ENCODE measurements at regions not wholly inside any gene's neighbourhood (a gene's known extent, or its start where the extent isn't known, plus 50 kb on each side); places are given as distances from the start of the nearest gene placed in this dataset.

GRCh38 chr17:13084420-13084819 is 66.6 kb upstream of the ELAC2 start (continued):
- TF ChIP-seq, protein P1, sequence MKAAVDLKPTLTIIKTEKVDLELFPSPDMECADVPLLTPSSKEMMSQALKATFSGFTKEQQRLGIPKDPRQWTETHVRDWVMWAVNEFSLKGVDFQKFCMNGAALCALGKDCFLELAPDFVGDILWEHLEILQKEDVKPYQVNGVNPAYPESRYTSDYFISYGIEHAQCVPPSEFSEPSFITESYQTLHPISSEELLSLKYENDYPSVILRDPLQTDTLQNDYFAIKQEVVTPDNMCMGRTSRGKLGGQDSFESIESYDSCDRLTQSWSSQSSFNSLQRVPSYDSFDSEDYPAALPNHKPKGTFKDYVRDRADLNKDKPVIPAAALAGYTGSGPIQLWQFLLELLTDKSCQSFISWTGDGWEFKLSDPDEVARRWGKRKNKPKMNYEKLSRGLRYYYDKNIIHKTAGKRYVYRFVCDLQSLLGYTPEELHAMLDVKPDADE (IDR thresholded peaks at IDR 0.05), result no peak
- no peak for TF ChIP-seq CREB1 (CRISPR knock-in tag; IDR thresholded peaks at IDR 0.05; ENCODE audit: low read depth)
- TF ChIP-seq EZH2phosphoT487 (IDR thresholded peaks at IDR 0.05; ENCODE audit: unreplicated experiment), result no peak
- no peak for TF ChIP-seq CTCF (conservative IDR thresholded peaks at IDR 0.05; ENCODE audit: low read depth in 2 of 2)
- TF ChIP-seq EZH2 (IDR thresholded peaks at IDR 0.05; ENCODE audit: low read depth, unreplicated experiment), result no peak

GRCh38 chr17:13078591-13079385 is 61.0 kb upstream of the ELAC2 start:
- Histone ChIP-seq H3F3A (replicated peaks; ENCODE audit: low read depth) (no peaks in the 10 kb centered on the region), H3K27ac (ENCODE audit: low read depth) (no peak overlapping the region), H3K4me3 (no peak overlapping the region), H3K36me3 (ENCODE audit: insufficient read depth) (no peaks in the 10 kb centered on the region), H4K20me1 (replicated peaks; ENCODE audit: insufficient read depth) (no peaks in the 10 kb centered on the region), H2AFZ (peak overlapping the region; percentile 80), H3K27me3 (ENCODE audit: insufficient read depth) (no peaks in the 10 kb centered on the region), H3K9me2 (ENCODE audit: insufficient read depth) (no peaks in the 10 kb centered on the region), H3K4me2 (no peak overlapping the region), H3K79me2 (replicated peaks; ENCODE audit: insufficient read depth) (no peaks in the 10 kb centered on the region), H3K4me1 (ENCODE audit: insufficient read depth) (no peaks in the 10 kb centered on the region)
- Mint-ChIP-seq H3K4me3 (no peak overlapping the region), H3K27ac (no peak overlapping the region), H3K4me1 (no peaks in the 10 kb centered on the region), H3K9me3 (peaks cover 3% of the 10 kb centered on the region; the same call in 2 of the 3 replicates), H3K36me3 (ENCODE audit: low read depth) (no peaks in the 10 kb centered on the region), H3K27me3 (ENCODE audit: insufficient read depth, low read depth, poor library complexity) (no peaks in the 10 kb centered on the region)
- ATAC-seq, result no peak
- no peak for DNase-seq (ENCODE audit: low spot score)
- TF ChIP-seq, protein P1 (IDR thresholded peaks at IDR 0.05), result no peak
- TF ChIP-seq, protein P2, sequence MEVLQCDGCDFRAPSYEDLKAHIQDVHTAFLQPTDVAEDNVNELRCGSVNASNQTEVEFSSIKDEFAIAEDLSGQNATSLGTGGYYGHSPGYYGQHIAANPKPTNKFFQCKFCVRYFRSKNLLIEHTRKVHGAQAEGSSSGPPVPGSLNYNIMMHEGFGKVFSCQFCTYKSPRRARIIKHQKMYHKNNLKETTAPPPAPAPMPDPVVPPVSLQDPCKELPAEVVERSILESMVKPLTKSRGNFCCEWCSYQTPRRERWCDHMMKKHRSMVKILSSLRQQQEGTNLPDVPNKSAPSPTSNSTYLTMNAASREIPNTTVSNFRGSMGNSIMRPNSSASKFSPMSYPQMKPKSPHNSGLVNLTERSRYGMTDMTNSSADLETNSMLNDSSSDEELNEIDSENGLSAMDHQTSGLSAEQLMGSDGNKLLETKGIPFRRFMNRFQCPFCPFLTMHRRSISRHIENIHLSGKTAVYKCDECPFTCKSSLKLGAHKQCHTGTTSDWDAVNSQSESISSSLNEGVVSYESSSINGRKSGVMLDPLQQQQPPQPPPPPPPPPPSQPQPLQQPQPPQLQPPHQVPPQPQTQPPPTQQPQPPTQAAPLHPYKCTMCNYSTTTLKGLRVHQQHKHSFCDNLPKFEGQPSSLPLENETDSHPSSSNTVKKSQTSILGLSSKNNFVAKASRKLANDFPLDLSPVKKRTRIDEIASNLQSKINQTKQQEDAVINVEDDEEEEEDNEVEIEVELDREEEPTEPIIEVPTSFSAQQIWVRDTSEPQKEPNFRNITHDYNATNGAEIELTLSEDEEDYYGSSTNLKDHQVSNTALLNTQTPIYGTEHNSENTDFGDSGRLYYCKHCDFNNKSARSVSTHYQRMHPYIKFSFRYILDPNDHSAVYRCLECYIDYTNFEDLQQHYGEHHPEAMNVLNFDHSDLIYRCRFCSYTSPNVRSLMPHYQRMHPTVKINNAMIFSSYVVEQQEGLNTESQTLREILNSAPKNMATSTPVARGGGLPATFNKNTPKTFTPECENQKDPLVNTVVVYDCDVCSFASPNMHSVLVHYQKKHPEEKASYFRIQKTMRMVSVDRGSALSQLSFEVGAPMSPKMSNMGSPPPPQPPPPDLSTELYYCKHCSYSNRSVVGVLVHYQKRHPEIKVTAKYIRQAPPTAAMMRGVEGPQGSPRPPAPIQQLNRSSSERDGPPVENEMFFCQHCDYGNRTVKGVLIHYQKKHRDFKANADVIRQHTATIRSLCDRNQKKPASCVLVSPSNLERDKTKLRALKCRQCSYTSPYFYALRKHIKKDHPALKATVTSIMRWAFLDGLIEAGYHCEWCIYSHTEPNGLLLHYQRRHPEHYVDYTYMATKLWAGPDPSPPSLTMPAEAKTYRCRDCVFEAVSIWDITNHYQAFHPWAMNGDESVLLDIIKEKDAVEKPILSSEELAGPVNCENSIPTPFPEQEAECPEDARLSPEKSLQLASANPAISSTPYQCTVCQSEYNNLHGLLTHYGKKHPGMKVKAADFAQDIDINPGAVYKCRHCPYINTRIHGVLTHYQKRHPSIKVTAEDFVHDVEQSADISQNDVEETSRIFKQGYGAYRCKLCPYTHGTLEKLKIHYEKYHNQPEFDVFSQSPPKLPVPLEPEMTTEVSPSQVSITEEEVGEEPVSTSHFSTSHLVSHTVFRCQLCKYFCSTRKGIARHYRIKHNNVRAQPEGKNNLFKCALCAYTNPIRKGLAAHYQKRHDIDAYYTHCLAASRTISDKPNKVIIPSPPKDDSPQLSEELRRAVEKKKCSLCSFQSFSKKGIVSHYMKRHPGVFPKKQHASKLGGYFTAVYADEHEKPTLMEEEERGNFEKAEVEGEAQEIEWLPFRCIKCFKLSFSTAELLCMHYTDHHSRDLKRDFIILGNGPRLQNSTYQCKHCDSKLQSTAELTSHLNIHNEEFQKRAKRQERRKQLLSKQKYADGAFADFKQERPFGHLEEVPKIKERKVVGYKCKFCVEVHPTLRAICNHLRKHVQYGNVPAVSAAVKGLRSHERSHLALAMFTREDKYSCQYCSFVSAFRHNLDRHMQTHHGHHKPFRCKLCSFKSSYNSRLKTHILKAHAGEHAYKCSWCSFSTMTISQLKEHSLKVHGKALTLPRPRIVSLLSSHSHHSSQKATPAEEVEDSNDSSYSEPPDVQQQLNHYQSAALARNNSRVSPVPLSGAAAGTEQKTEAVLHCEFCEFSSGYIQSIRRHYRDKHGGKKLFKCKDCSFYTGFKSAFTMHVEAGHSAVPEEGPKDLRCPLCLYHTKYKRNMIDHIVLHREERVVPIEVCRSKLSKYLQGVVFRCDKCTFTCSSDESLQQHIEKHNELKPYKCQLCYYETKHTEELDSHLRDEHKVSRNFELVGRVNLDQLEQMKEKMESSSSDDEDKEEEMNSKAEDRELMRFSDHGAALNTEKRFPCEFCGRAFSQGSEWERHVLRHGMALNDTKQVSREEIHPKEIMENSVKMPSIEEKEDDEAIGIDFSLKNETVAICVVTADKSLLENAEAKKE (CRISPR knock-in tag; IDR thresholded peaks at IDR 0.05), result no peak
- TF ChIP-seq EZH2 (IDR thresholded peaks at IDR 0.05; ENCODE audit: low read depth, unreplicated experiment) (no peak), POLR2AphosphoS5 (IDR thresholded peaks at IDR 0.05; ENCODE audit: low read depth) (no peak), ZNF331 (CRISPR knock-in tag; IDR thresholded peaks at IDR 0.05; ENCODE audit: low read depth) (no peak), STAT1 (IDR thresholded peaks at IDR 0.05; ENCODE audit: unreplicated experiment) (no peak), NANOG (IDR thresholded peaks at IDR 0.05; ENCODE audit: borderline replicate concordance) (no peak), EZH2phosphoT487 (IDR thresholded peaks at IDR 0.05; ENCODE audit: unreplicated experiment) (no peak), ZNF114 (CRISPR knock-in tag; IDR thresholded peaks at IDR 0.05) (no peak), CREB1 (CRISPR knock-in tag; IDR thresholded peaks at IDR 0.05; ENCODE audit: low read depth) (no peak), CTCF (conservative IDR thresholded peaks at IDR 0.05; ENCODE audit: low read depth in 2 of 2) (no peak)
